CD4-positive, alpha-beta memory T cell (primary cell): ENCODE measurements at regions not wholly inside any gene's neighbourhood (a gene's known extent, or its start where the extent isn't known, plus 50 kb on each side); places are given as distances from the start of the nearest gene placed in this dataset.

Experiments used
- CTCF ChIA-PET: fragments of 350-600 bp; sonication (Branson Sonifier 250); formaldehyde crosslinking; loops from one replicate; lab custom pipeline; 2021; ENCODE audit warnings: inconsistent platforms; ENCODE audit not compliant: partially characterized antibody; lab: Charles Lee
- POLR2A ChIA-PET: fragments of 350-600 bp; sonication (Branson Sonifier 250); formaldehyde crosslinking; loops from one replicate; lab custom pipeline; 2021; ENCODE audit not compliant: partially characterized antibody; lab: Charles Lee
- DNase-seq, 5 donors: peaks; one replicate each; pipeline versions ENCODE4 v3.0.0 to v3.0.0-alpha.2; 2020 to 2022; ENCODE audit warnings: mixed read lengths in 1 of 5
- H3K27ac ChIP-seq: one replicate; pipeline ENCODE4 v1.7.0; 2013; ENCODE audit warnings: low read depth, low read length
- H3K27me3 ChIP-seq: 2 replicates; pipeline ENCODE4 v1.7.0; 2013; ENCODE audit warnings: mild to moderate bottlenecking, low read length, moderate library complexity; ENCODE audit not compliant: insufficient read depth
- H3K36me3 ChIP-seq: 2 replicates; pipeline ENCODE4 v1.7.0; 2013; ENCODE audit warnings: mild to moderate bottlenecking, low read length, moderate library complexity; ENCODE audit not compliant: insufficient read depth
- H3K4me1 ChIP-seq: 2 replicates; pipeline ENCODE4 v1.7.0; 2013; ENCODE audit warnings: mild to moderate bottlenecking, low read length, moderate library complexity; ENCODE audit not compliant: insufficient read depth
- H3K4me3 ChIP-seq, 2 donors: one replicate each; pipeline ENCODE4 v1.7.0; 2013; ENCODE audit warnings: low read length in 2 of 2, mild to moderate bottlenecking in 1 of 2
- H3K9me3 ChIP-seq, 2 donors: one replicate each; pipeline ENCODE4 v1.7.0; 2013; ENCODE audit warnings: low read length in 2 of 2, control low read depth in 1 of 2; ENCODE audit not compliant: control insufficient read depth in 1 of 2
- H3K27ac Mint-ChIP-seq, 7 donors: one replicate each; pipeline ENCODE4 v1.8.0; 2020 to 2021; ENCODE audit warnings: mixed read lengths in 7 of 7, mild to moderate bottlenecking in 6 of 7, inconsistent platforms in 3 of 7, moderate library complexity in 3 of 7
- H3K27me3 Mint-ChIP-seq, 2 donors: one replicate each; pipeline ENCODE4 v1.8.0; 2020 to 2021; ENCODE audit warnings: mixed read lengths in 2 of 2
- H3K36me3 Mint-ChIP-seq, 2 donors: one replicate each; pipeline ENCODE4 v1.8.0; 2020 to 2021; ENCODE audit warnings: mixed read lengths in 2 of 2, inconsistent platforms in 1 of 2, mild to moderate bottlenecking in 1 of 2
- H3K4me1 Mint-ChIP-seq, 4 donors: one replicate each; pipeline ENCODE4 v1.8.0; 2020 to 2021; ENCODE audit warnings: mixed read lengths in 4 of 4, mild to moderate bottlenecking in 1 of 4
- H3K4me3 Mint-ChIP-seq, 8 donors: one replicate each; pipeline ENCODE4 v1.8.0; 2020 to 2021; ENCODE audit warnings: mixed read lengths in 8 of 8, mild to moderate bottlenecking in 7 of 8, moderate library complexity in 6 of 8, inconsistent platforms in 3 of 8
- H3K9me3 Mint-ChIP-seq, 8 donors: one replicate each; pipeline ENCODE4 v1.8.0; 2020 to 2021; ENCODE audit warnings: mixed read lengths in 8 of 8, mild to moderate bottlenecking in 5 of 8, inconsistent platforms in 3 of 8, moderate library complexity in 1 of 8
- intact Hi-C: fragments of 100-400 bp; cut with micrococcal nuclease; formaldehyde crosslinking; loops from one replicate; pipeline ENCODE4 v1.15.1; 2023

DNA sequence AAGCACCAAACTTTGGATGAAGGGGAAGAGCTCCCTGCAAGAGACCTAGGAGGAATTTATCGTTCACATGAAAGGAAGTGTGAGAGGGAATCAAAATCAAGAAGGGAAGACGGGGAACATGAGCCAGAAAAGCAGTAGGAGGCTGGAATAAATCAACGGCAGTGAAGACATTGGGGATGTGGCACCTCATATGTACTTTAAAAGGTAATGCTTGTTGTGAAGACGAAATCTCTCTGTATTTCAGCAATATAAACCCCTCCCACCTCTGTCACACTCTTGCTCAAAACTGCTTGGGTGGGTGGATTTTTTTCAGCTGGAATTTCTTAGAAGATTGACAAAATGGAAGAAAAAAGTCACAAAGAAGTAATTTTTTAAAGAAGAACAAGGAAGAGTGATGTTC lies 243.5 kb downstream of the BUD13 start:
- ChIA-PET POLR2A (no interaction called here), CTCF (no interaction called here)
- no peaks in the 10 kb centered on the region for H3K36me3 Mint-ChIP-seq

DNA sequence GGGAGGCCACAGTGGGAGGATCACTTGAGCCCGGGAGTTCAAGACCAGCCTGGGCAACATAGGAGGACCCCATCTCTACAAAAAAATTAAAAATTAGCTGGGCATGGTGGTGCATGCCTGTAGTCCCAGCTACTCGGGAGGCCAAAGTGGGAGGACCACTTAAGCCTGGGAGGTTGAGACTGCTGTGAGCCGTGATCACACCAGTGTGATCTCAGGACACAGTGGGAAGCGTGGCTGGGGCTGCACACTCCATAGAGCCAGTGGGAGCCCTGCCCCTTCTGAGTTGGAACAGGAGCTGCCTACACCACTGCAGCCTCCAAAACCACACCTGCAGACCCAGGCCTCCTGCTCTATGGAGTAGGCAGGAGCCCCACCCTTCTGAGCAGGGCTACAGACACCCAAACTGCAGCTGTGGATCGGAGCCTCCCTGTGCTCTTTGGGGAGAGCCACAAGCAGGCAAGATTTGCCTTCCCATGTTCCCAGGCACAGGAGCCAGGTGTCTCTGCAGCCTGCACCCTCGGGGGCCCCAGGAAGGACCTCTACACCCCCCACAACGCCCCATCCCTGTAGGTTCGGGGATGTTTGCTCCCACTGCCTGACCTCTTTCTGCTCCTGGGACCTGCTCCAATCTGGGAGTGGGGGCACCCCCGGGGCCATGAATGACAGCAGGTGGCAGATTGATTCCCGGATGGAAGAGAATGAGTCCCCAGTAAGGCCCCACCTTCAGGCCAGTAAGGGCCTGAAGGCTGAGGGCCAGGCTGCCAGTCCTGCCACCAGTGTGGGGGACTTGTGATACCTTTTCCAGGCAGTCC lies 245.4 kb downstream of the BUD13 start:
- H3K9me3 Mint-ChIP-seq = peaks cover 0 to 13% (median 6%) of the 10 kb centered on the region in 8 donors
- no peaks in the 10 kb centered on the region for H3K36me3 Mint-ChIP-seq
- Histone ChIP-seq H3K9me3 (no peaks in the 10 kb centered on the region), H3K36me3 (no peaks in the 10 kb centered on the region), H3K27ac (no peak overlapping the region), H3K4me3 (no peak overlapping the region), H3K4me1 (no peaks in the 10 kb centered on the region), H3K27me3 (no peaks in the 10 kb centered on the region)
- POLR2A ChIA-PET = no interaction called here
- no peak overlapping the region for H3K27ac Mint-ChIP-seq
- intact Hi-C loops = no loop called here
- H3K4me1 Mint-ChIP-seq = no peaks in the 10 kb centered on the region
- DNase-seq = no peak
- peaks cover 14 to 20% of the 10 kb centered on the region in 2 donors for H3K27me3 Mint-ChIP-seq
- no peak overlapping the region for H3K4me3 Mint-ChIP-seq
- CTCF ChIA-PET = no interaction called here

More for the DNA sequence above, 243.5 kb downstream of the BUD13 start:
- Mint-ChIP-seq H3K27ac (no peak overlapping the region), H3K4me3 (no peak overlapping the region), H3K4me1 (no peaks in the 10 kb centered on the region), H3K27me3 (peaks cover 18 to 23% of the 10 kb centered on the region in 2 donors), H3K9me3 (peaks cover 0 to 13% (median 6%) of the 10 kb centered on the region in 8 donors)
- Histone ChIP-seq H3K4me3 (no peak overlapping the region), H3K27ac (no peak overlapping the region), H3K36me3 (no peaks in the 10 kb centered on the region), H3K27me3 (no peaks in the 10 kb centered on the region), H3K9me3 (no peaks in the 10 kb centered on the region), H3K4me1 (no peaks in the 10 kb centered on the region)
- no peak for DNase-seq
- intact Hi-C loops = no loop called here

DNA sequence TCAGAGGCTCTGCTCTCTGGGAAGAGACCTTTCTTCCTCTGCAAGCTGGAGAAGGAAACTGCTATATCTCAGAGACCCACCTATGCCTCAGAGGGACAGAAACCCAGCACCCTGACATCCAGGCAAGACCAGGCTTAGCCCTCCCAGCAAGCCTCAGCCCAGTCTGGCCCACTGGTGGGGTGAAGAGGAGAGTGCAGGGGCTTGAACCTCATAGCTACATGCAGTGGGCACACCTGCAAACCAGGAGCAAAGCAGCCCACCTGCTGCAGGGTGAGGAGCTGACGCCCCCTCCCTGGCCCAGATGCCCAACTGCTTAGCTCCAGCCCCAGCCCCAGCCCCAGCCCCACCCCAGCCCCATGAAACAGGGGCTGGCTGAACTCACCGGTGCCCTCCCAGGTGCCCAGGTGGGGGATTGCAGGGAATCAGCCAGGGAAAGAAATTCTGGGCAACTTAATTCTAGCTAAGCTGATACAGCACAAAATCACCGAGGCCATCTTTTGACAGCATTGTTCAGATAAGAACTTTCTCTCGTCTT lies 246.8 kb downstream of the BUD13 start:
- Histone ChIP-seq H3K27ac (no peak overlapping the region), H3K36me3 (no peaks in the 10 kb centered on the region), H3K9me3 (no peaks in the 10 kb centered on the region), H3K4me3 (no peak overlapping the region), H3K4me1 (no peaks in the 10 kb centered on the region), H3K27me3 (no peaks in the 10 kb centered on the region)
- Mint-ChIP-seq H3K27me3 (peaks cover 11 to 14% of the 10 kb centered on the region in 2 donors), H3K4me1 (no peaks in the 10 kb centered on the region), H3K27ac (no peak overlapping the region), H3K4me3 (no peak overlapping the region), H3K9me3 (peaks cover 0 to 12% (median 6%) of the 10 kb centered on the region in 8 donors), H3K36me3 (no peaks in the 10 kb centered on the region)
- POLR2A ChIA-PET = no interaction called here
- CTCF ChIA-PET = no interaction called here
- DNase-seq = no peak
- intact Hi-C loops = no loop called here

DNA sequence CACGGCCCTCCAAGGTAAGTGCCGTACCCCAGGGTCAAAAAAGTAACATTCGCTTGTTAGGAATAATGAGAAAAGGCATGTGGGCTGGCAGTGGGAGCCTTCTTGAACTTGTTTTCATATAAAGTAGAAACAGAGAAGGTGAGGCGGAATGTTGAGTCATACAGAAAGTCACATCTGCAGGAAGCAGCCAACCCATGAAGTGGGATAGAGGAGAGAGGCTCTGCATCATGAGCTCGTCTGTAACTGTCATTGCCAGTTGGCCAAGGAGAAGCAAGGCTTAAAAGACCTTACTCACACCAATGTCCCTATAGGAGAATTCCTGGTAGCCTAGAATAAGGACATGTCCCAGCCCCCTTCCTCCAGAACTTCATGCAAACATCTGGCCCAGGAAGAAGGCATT lies 253.3 kb downstream of the BUD13 start:
- H3K4me3 ChIP-seq = no peak overlapping the region
- ChIA-PET POLR2A (no interaction called here), CTCF (no interaction called here)
- no peak overlapping the region for H3K27ac Mint-ChIP-seq
- DNase-seq = no peak
- no peaks in the 10 kb centered on the region for H3K9me3 ChIP-seq
- H3K9me3 Mint-ChIP-seq = peaks cover 0 to 5% (median 0%) of the 10 kb centered on the region in 8 donors
- intact Hi-C loops = no loop called here
- peaks cover 26 to 27% of the 10 kb centered on the region in 2 donors for H3K27me3 Mint-ChIP-seq
- H3K4me1 Mint-ChIP-seq = no peaks in the 10 kb centered on the region
- no peak overlapping the region for H3K4me3 Mint-ChIP-seq
- H3K36me3 ChIP-seq = no peaks in the 10 kb centered on the region
- no peaks in the 10 kb centered on the region for H3K36me3 Mint-ChIP-seq
- H3K4me1 ChIP-seq = no peaks in the 10 kb centered on the region
- no peaks in the 10 kb centered on the region for H3K27me3 ChIP-seq
- no peak overlapping the region for H3K27ac ChIP-seq

DNA sequence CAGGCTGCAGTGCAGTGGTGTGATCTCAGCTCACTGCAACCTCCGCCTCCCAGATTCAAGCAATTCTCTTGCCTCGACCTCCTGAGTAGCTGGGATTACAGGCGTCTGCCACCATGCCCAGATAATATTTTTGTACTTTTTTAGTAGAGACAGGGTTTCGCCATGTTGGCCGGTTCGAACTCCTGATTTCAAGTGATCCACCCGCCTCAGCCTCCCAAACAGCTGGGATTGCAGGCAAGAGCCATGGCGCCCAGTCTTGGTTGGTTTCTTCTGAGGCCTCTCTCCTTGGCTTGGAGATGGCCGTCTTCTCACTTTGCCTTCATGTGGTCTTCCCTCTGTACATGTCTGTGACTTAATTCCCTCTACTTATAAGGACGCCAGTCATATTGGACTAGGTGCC lies 254.6 kb downstream of the BUD13 start:
- Mint-ChIP-seq H3K27me3 (peaks cover 28 to 33% of the 10 kb centered on the region in 2 donors), H3K9me3 (peaks cover 0 to 5% (median 0%) of the 10 kb centered on the region in 8 donors), H3K4me1 (no peaks in the 10 kb centered on the region), H3K36me3 (no peaks in the 10 kb centered on the region), H3K4me3 (no peak overlapping the region), H3K27ac (no peak overlapping the region)
- intact Hi-C loops = no loop called here
- no peak overlapping the region for H3K4me3 ChIP-seq
- no peaks in the 10 kb centered on the region for H3K9me3 ChIP-seq
- CTCF ChIA-PET = no interaction called here
- no peak overlapping the region for H3K27ac ChIP-seq
- no peaks in the 10 kb centered on the region for H3K36me3 ChIP-seq
- DNase-seq = no peak
- H3K4me1 ChIP-seq = no peaks in the 10 kb centered on the region
- POLR2A ChIA-PET = no interaction called here
- H3K27me3 ChIP-seq = no peaks in the 10 kb centered on the region

DNA sequence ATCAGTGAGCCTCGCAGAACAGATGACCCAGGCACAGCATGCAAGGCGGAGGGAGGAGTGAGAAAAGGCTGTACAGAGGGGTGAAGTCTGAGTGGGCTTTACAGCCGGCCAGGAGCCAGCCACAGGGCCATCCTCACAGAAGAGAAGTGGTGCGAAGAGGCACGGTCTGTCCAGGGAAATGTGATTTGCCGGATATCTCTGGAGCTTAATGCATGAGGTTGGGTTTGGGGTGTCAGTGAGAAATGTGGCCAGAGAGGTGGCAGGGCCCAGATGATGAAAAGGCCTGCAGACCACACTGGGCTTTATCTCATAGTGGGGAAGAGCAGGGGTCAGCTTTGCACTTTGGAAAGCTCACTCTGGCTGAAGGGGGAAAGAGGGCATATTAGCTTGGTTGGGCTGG lies 255.2 kb downstream of the BUD13 start:
- Mint-ChIP-seq H3K36me3 (no peaks in the 10 kb centered on the region), H3K9me3 (peaks cover 0 to 5% (median 0%) of the 10 kb centered on the region in 8 donors), H3K4me3 (no peak overlapping the region), H3K4me1 (no peaks in the 10 kb centered on the region), H3K27me3 (peaks cover 28 to 34% of the 10 kb centered on the region in 2 donors), H3K27ac (no peak overlapping the region)
- H3K36me3 ChIP-seq = no peaks in the 10 kb centered on the region
- H3K4me3 ChIP-seq = no peak overlapping the region
- CTCF ChIA-PET = no interaction called here
- H3K9me3 ChIP-seq = no peaks in the 10 kb centered on the region
- H3K27me3 ChIP-seq = no peaks in the 10 kb centered on the region
- DNase-seq = no peak
- H3K27ac ChIP-seq = no peak overlapping the region
- POLR2A ChIA-PET = no interaction called here
- intact Hi-C loops = no loop called here
- no peaks in the 10 kb centered on the region for H3K4me1 ChIP-seq

DNA sequence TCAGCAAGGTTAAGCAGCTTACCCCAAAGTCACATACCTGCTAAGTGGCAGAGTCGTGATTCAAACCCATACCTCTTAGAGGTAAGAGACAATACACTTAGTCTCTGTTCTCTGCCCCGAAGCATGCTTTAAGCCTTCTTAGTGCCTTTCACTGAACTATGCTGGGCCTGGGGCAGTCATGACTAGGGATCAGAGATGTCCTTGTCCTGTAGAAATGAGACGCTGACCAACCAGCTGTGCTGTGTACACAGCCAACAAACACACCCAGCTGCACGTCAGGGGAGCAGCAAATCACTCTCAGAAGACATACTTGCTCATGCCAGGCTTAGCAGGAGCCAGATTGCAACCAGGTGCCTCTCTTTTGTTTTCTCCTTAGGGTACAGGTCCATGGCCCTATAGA lies 255.7 kb downstream of the BUD13 start:
- Mint-ChIP-seq H3K36me3 (no peaks in the 10 kb centered on the region), H3K27ac (no peak overlapping the region), H3K4me3 (no peak overlapping the region), H3K4me1 (no peaks in the 10 kb centered on the region), H3K27me3 (peaks cover 25 to 35% of the 10 kb centered on the region in 2 donors), H3K9me3 (peaks cover 0 to 5% (median 0%) of the 10 kb centered on the region in 8 donors)
- H3K27ac ChIP-seq = no peak overlapping the region
- no peaks in the 10 kb centered on the region for H3K27me3 ChIP-seq
- ChIA-PET POLR2A (no interaction called here), CTCF (no interaction called here)
- intact Hi-C loops = no loop called here
- H3K9me3 ChIP-seq = no peaks in the 10 kb centered on the region
- H3K4me3 ChIP-seq = no peak overlapping the region
- no peaks in the 10 kb centered on the region for H3K4me1 ChIP-seq
- no peaks in the 10 kb centered on the region for H3K36me3 ChIP-seq
- no peak for DNase-seq
